ENCODE measurements at regions not wholly inside any gene's neighbourhood (a gene's known extent, or its start where the extent isn't known, plus 50 kb on each side); places are given as distances from the start of the nearest gene placed in this dataset.
"Not testable (repeated sequence)": the region's sequence is repeated elsewhere in the genome, so short reads cannot be mapped to it uniquely, and the experiment has no call there.

- TF ChIP-seq CTCF (IDR thresholded peaks at IDR 0.05; ENCODE audit: extremely low read depth, missing control alignments) = no peak
- DNase-seq (ENCODE audit: low spot score) = no peak
These were observed 123.5 kb downstream of the MAP3K7 start for GRCh38 chr6:90463359-90463758.

GRCh38 chr6:90462102-90462501 is 124.8 kb downstream of the MAP3K7 start:
- no peak for DNase-seq (ENCODE audit: low spot score)
- no peak for TF ChIP-seq CTCF (IDR thresholded peaks at IDR 0.05; ENCODE audit: extremely low read depth, missing control alignments)

- TF ChIP-seq CTCF (IDR thresholded peaks at IDR 0.05; ENCODE audit: extremely low read depth, missing control alignments) = no peak
These were observed 125.5 kb downstream of the MAP3K7 start for GRCh38 chr6:90461383-90461782.

GRCh38 chr6:90460051-90460450 is 126.8 kb downstream of the MAP3K7 start:
- DNase-seq (ENCODE audit: low spot score) = no peak
- TF ChIP-seq CTCF (IDR thresholded peaks at IDR 0.05; ENCODE audit: extremely low read depth, missing control alignments) = no peak

More at GRCh38 chr6:90461383-90461782, 125.5 kb downstream of the MAP3K7 start:
- DNase-seq (ENCODE audit: low spot score) = no peak

- no peak for DNase-seq (ENCODE audit: low spot score)
- no peak for TF ChIP-seq CTCF (IDR thresholded peaks at IDR 0.05; ENCODE audit: extremely low read depth, missing control alignments)
These were observed 127.6 kb downstream of the MAP3K7 start for GRCh38 chr6:90459225-90459758.

- TF ChIP-seq CTCF (IDR thresholded peaks at IDR 0.05; ENCODE audit: extremely low read depth, missing control alignments) = no peak
- no peak for DNase-seq (ENCODE audit: low spot score)
These were observed 128.3 kb downstream of the MAP3K7 start for GRCh38 chr6:90458353-90459224.

GRCh38 chr6:90457867-90458259 is 129.0 kb downstream of the MAP3K7 start:
- no peak for DNase-seq (ENCODE audit: low spot score)
- no peak for TF ChIP-seq CTCF (IDR thresholded peaks at IDR 0.05; ENCODE audit: extremely low read depth, missing control alignments)

GRCh38 chr6:90456997-90457866 is 129.6 kb downstream of the MAP3K7 start:
- DNase-seq (ENCODE audit: low spot score) = not testable (repeated sequence)

All from GM20000 (cell line).